IPS-18c (cell line): ENCODE measurements at regions not wholly inside any gene's neighbourhood (a gene's known extent, or its start where the extent isn't known, plus 50 kb on each side); places are given as distances from the start of the nearest gene placed in this dataset.

Experiments
- H3K4me3 ChIP-seq: 2 replicates; pipeline ENCODE4 v1.7.0; 2013; ENCODE audit warnings: low read depth, mild to moderate bottlenecking, low read length, moderate library complexity; ENCODE audit not compliant: insufficient read depth
- H3K9me3 ChIP-seq: one replicate; pipeline ENCODE4 v1.6.1; 2013; ENCODE audit warnings: mild to moderate bottlenecking, low read length, moderate library complexity; ENCODE audit not compliant: control insufficient read depth, insufficient read depth

- H3K4me3 ChIP-seq = no peak overlapping the region; the same call in 1 of the 2 replicates
- H3K9me3 ChIP-seq = no peaks in the 10 kb centered on the region
Observed at GRCh38 chr12:116481726-116482125, 77.5 kb upstream of the MAP1LC3B2 start.

GRCh38 chr12:116482179-116482578 is 77.0 kb upstream of the MAP1LC3B2 start:
- no peaks in the 10 kb centered on the region for H3K9me3 ChIP-seq
- H3K4me3 ChIP-seq = no peak overlapping the region; the same call in 1 of the 2 replicates

- H3K9me3 ChIP-seq = no peaks in the 10 kb centered on the region
Observed at GRCh38 chr12:116482859-116483258, 76.3 kb upstream of the MAP1LC3B2 start.

GRCh38 chr12:116483959-116484750 is 75.0 kb upstream of the MAP1LC3B2 start:
- Histone ChIP-seq H3K4me3 (no peak overlapping the region), H3K9me3 (no peaks in the 10 kb centered on the region)

More at GRCh38 chr12:116482859-116483258, 76.3 kb upstream of the MAP1LC3B2 start:
- H3K4me3 ChIP-seq = no peak overlapping the region

- Histone ChIP-seq H3K9me3 (no peaks in the 10 kb centered on the region), H3K4me3 (no peak overlapping the region)
Observed at GRCh38 chr12:116484807-116485206, 74.4 kb upstream of the MAP1LC3B2 start.

- peaks cover 3% of the 10 kb centered on the region for H3K9me3 ChIP-seq
- H3K4me3 ChIP-seq = no peak overlapping the region
Observed at GRCh38 chr12:116489116-116489515, 70.1 kb upstream of the MAP1LC3B2 start.

GRCh38 chr12:116490471-116490870 is 68.7 kb upstream of the MAP1LC3B2 start:
- H3K4me3 ChIP-seq = no peak overlapping the region

GRCh38 chr12:116492703-116493324 is 66.4 kb upstream of the MAP1LC3B2 start:
- H3K4me3 ChIP-seq = no peak overlapping the region
- peaks cover 3% of the 10 kb centered on the region for H3K9me3 ChIP-seq

More at GRCh38 chr12:116490471-116490870, 68.7 kb upstream of the MAP1LC3B2 start:
- peaks cover 3% of the 10 kb centered on the region for H3K9me3 ChIP-seq

- Histone ChIP-seq H3K9me3 (peaks cover 3% of the 10 kb centered on the region), H3K4me3 (no peak overlapping the region)
Observed at GRCh38 chr12:116495260-116495659, 63.9 kb upstream of the MAP1LC3B2 start.

- peaks cover 3% of the 10 kb centered on the region for H3K9me3 ChIP-seq
Observed at GRCh38 chr12:116497051-116497591, 62.1 kb upstream of the MAP1LC3B2 start.

GRCh38 chr12:116498471-116498870 is 60.7 kb upstream of the MAP1LC3B2 start:
- H3K9me3 ChIP-seq = no peaks in the 10 kb centered on the region
- H3K4me3 ChIP-seq = no peak overlapping the region

More at GRCh38 chr12:116497051-116497591, 62.1 kb upstream of the MAP1LC3B2 start:
- no peak overlapping the region for H3K4me3 ChIP-seq

- H3K9me3 ChIP-seq = no peaks in the 10 kb centered on the region
- no peak overlapping the region for H3K4me3 ChIP-seq
Observed at GRCh38 chr12:116502141-116502725, 56.9 kb upstream of the MAP1LC3B2 start.

- no peak overlapping the region for H3K4me3 ChIP-seq
- no peaks in the 10 kb centered on the region for H3K9me3 ChIP-seq
Observed at GRCh38 chr12:116502989-116503496, 56.1 kb upstream of the MAP1LC3B2 start.

- H3K4me3 ChIP-seq = no peak overlapping the region
Observed at GRCh38 chr12:116504438-116504837, 54.7 kb upstream of the MAP1LC3B2 start.

GRCh38 chr12:116506697-116507064 is 52.5 kb upstream of the MAP1LC3B2 start:
- no peaks in the 10 kb centered on the region for H3K9me3 ChIP-seq
- no peak overlapping the region for H3K4me3 ChIP-seq

More at GRCh38 chr12:116504438-116504837, 54.7 kb upstream of the MAP1LC3B2 start:
- H3K9me3 ChIP-seq = no peaks in the 10 kb centered on the region

GRCh38 chr12:116508145-116509121 is 50.7 kb upstream of the MAP1LC3B2 start:
- no peaks in the 10 kb centered on the region for H3K9me3 ChIP-seq
- peak overlapping the region; percentile 58 for H3K4me3 ChIP-seq
